WTC11 (cell line): ENCODE measurements at regions not wholly inside any gene's neighbourhood (a gene's known extent, or its start where the extent isn't known, plus 50 kb on each side); places are given as distances from the start of the nearest gene placed in this dataset.

Experiments
- ATAC-seq: fragments of 200-7000 bp; cut with Tn5 transposase; 2 replicates; pipeline ENCODE4 v1.10.0; 2021; ENCODE audit warnings: mild to moderate bottlenecking, moderate library complexity
- CTCF ChIA-PET: fragments of 300-600 bp; sonication (Branson Sonifier 250); formaldehyde crosslinking; loops from one replicate; lab custom pipeline; 2021; ENCODE audit warnings: antibody characterized with exemption; lab: Charles Lee
- POLR2A ChIA-PET: fragments of 350-600 bp; sonication (Branson Sonifier 250); formaldehyde crosslinking; loops from one replicate; lab custom pipeline; 2021; ENCODE audit warnings: antibody characterized with exemption; lab: Charles Lee
- DNase-seq: peaks from one replicate; pipeline ENCODE4 v3.0.0; 2021; ENCODE audit warnings: low spot score
- H3K27ac Mint-ChIP-seq: 2 replicates; pipeline ENCODE4 v1.8.0; 2021; ENCODE audit warnings: mixed read lengths
- H3K27me3 Mint-ChIP-seq: 2 replicates; pipeline ENCODE4 v1.8.0; 2021; ENCODE audit warnings: low read depth, mild to moderate bottlenecking, moderate library complexity, mixed read lengths
- H3K36me3 Mint-ChIP-seq: 2 replicates; pipeline ENCODE4 v1.8.0; 2021; ENCODE audit warnings: mixed read lengths
- H3K4me1 Mint-ChIP-seq: 2 replicates; pipeline ENCODE4 v1.8.0; 2022; ENCODE audit warnings: mixed read lengths
- H3K4me3 Mint-ChIP-seq: 2 replicates; pipeline ENCODE4 v1.8.0; 2021; ENCODE audit warnings: mild to moderate bottlenecking, moderate library complexity, mixed read lengths
- H3K9me3 Mint-ChIP-seq: 2 replicates; pipeline ENCODE4 v1.8.0; 2021; ENCODE audit warnings: mixed read lengths
- CREM ChIP-seq: sonication (generic); formaldehyde crosslinking; IDR thresholded peaks from 2 replicates; pipeline ENCODE4 v1.8.1; 2022; ENCODE audit warnings: mild to moderate bottlenecking, missing genetic modification reagents, moderate library complexity
- ELF4 ChIP-seq: sonication (generic); formaldehyde crosslinking; IDR thresholded peaks from 2 replicates; pipeline ENCODE4 v1.8.1; 2022; ENCODE audit warnings: low read depth, mild to moderate bottlenecking, moderate library complexity, missing genetic modification reagents
- ESRRA ChIP-seq: sonication (generic); formaldehyde crosslinking; IDR thresholded peaks from 2 replicates; pipeline ENCODE4 v1.8.1; 2022; ENCODE audit warnings: mild to moderate bottlenecking, missing genetic modification reagents, borderline replicate concordance
- GTF2I ChIP-seq: fragments of 250-450 bp; sonication (Bioruptor Pico); conservative IDR thresholded peaks from 2 replicates; pipeline ENCODE4 v1.4.0; 2021; ENCODE audit warnings: mild to moderate bottlenecking
- MXD4 ChIP-seq: fragments of 250-450 bp; sonication (Bioruptor Pico); IDR thresholded peaks from 2 replicates; pipeline ENCODE4 v1.8.0; 2021; ENCODE audit warnings: mild to moderate bottlenecking, moderate library complexity, borderline replicate concordance
- NFATC4 ChIP-seq: fragments of 250-450 bp; sonication (Bioruptor Pico); IDR thresholded peaks from 2 replicates; pipeline ENCODE4 v1.9.0; 2021; ENCODE audit warnings: mild to moderate bottlenecking
- PRDM15 ChIP-seq: sonication (generic); formaldehyde crosslinking; IDR thresholded peaks from 2 replicates; pipeline ENCODE4 v1.8.0; 2022; ENCODE audit warnings: missing genetic modification reagents
- SMAD3 ChIP-seq: sonication (generic); formaldehyde crosslinking; IDR thresholded peaks from 2 replicates; pipeline ENCODE4 v1.8.0; 2022; ENCODE audit warnings: missing genetic modification reagents, mild to moderate bottlenecking, borderline replicate concordance
- ZNF138 ChIP-seq: sonication (generic); formaldehyde crosslinking; conservative IDR thresholded peaks from 2 replicates; pipeline ENCODE4 v1.8.1; 2022; ENCODE audit warnings: mild to moderate bottlenecking, moderate library complexity, missing genetic modification reagents
- ZNF263 ChIP-seq: sonication (generic); formaldehyde crosslinking; IDR thresholded peaks from 2 replicates; pipeline ENCODE4 v1.8.1; 2022; ENCODE audit warnings: low read depth, mild to moderate bottlenecking, moderate library complexity, missing genetic modification reagents
- ZNF317 ChIP-seq: sonication (generic); formaldehyde crosslinking; IDR thresholded peaks from 2 replicates; pipeline ENCODE4 v1.8.1; 2023; ENCODE audit warnings: low read depth, mild to moderate bottlenecking, moderate library complexity, missing genetic modification reagents, borderline replicate concordance
- ZNF416 ChIP-seq: fragments of 250-450 bp; sonication (Bioruptor Pico); IDR thresholded peaks from 2 replicates; pipeline ENCODE4 v1.9.0; 2021; ENCODE audit warnings: mild to moderate bottlenecking, inconsistent platforms
- ZNF532 ChIP-seq: fragments of 250-450 bp; sonication (Bioruptor Pico); IDR thresholded peaks from 2 replicates; pipeline ENCODE4 v1.9.0; 2021; ENCODE audit warnings: mild to moderate bottlenecking, borderline replicate concordance
- ZNF671 ChIP-seq: fragments of 250-450 bp; sonication (Bioruptor Pico); IDR thresholded peaks from 2 replicates; pipeline ENCODE4 v1.8.0; 2021; ENCODE audit warnings: mild to moderate bottlenecking
- TF ChIP-seq, protein P1 (sequence below): sonication (generic); formaldehyde crosslinking; IDR thresholded peaks from 2 replicates; pipeline ENCODE4 v1.8.1; 2023; ENCODE audit warnings: mild to moderate bottlenecking, missing genetic modification reagents, moderate library complexity
- TF ChIP-seq, protein P2 (sequence below): fragments of 250-450 bp; sonication (Bioruptor Pico); conservative IDR thresholded peaks from 2 replicates; pipeline ENCODE4 v1.9.0; 2021; ENCODE audit warnings: mild to moderate bottlenecking
- TF ChIP-seq, protein P3 (sequence below): fragments of 250-450 bp; sonication (Bioruptor Pico); IDR thresholded peaks from 2 replicates; pipeline ENCODE4 v1.9.0; 2021; ENCODE audit warnings: moderate library complexity, mild to moderate bottlenecking, inconsistent platforms, borderline replicate concordance
- TF ChIP-seq, protein P4 (sequence below): sonication (generic); formaldehyde crosslinking; conservative IDR thresholded peaks from 2 replicates; pipeline ENCODE4 v1.8.1; 2023; ENCODE audit warnings: mild to moderate bottlenecking, low read depth, missing genetic modification reagents, moderate library complexity
- TF ChIP-seq, protein P5 (sequence below): sonication (generic); formaldehyde crosslinking; IDR thresholded peaks from 2 replicates; pipeline ENCODE4 v1.8.0; 2022; ENCODE audit warnings: mild to moderate bottlenecking, missing genetic modification reagents

DNA sequence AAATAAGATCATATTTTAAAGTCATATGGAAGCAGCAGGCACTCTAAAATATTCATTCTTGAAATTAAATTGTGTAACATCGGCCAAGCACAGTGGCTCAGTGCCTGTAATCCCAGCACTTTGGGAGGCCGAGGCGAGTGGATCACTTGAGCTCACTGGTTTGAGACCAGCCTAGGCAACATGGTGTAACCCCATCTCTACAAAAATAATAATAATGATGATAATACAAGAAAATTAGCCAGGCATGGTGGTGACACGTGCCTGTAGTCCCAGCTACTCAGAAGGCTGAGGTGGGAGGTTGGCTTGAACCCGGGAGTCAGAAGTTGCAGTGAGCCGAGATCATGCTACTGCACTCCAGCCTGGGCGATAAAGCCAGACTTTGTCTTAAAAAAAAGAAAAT lies 77.4 kb downstream of the TRIM29 start (continued):
- TF ChIP-seq PRDM15 (CRISPR knock-in tag) (no peak), ZNF263 (CRISPR knock-in tag) (no peak), ZNF138 (CRISPR knock-in tag) (no peak)
- TF ChIP-seq, protein P1, sequence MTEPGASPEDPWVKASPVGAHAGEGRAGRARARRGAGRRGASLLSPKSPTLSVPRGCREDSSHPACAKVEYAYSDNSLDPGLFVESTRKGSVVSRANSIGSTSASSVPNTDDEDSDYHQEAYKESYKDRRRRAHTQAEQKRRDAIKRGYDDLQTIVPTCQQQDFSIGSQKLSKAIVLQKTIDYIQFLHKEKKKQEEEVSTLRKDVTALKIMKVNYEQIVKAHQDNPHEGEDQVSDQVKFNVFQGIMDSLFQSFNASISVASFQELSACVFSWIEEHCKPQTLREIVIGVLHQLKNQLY (CRISPR knock-in tag): no peak

- POLR2A ChIA-PET: no interaction called here
- CTCF ChIA-PET: interaction anchor here (1.3 to 4.4 kb wide), 7 partner anchors 21 to 330 kb away, joined by 3 to 32 read pairs (median 7); partner anchors contain the start of gene NECTIN1
- Mint-ChIP-seq H3K27ac (peak overlapping the region; percentile 96), H3K4me1 (peaks cover 72% of the 10 kb centered on the region), H3K27me3 (peaks cover 4% of the 10 kb centered on the region), H3K36me3 (no peaks in the 10 kb centered on the region), H3K4me3 (peak overlapping the region; percentile 45; the same call in 1 of the 2 replicates), H3K9me3 (no peaks in the 10 kb centered on the region; the same call in 1 of the 2 replicates)
- no peak for TF ChIP-seq ZNF416
- no peak for TF ChIP-seq ESRRA (CRISPR knock-in tag)
- TF ChIP-seq ZNF317 (CRISPR knock-in tag): no peak
- TF ChIP-seq, protein P2, sequence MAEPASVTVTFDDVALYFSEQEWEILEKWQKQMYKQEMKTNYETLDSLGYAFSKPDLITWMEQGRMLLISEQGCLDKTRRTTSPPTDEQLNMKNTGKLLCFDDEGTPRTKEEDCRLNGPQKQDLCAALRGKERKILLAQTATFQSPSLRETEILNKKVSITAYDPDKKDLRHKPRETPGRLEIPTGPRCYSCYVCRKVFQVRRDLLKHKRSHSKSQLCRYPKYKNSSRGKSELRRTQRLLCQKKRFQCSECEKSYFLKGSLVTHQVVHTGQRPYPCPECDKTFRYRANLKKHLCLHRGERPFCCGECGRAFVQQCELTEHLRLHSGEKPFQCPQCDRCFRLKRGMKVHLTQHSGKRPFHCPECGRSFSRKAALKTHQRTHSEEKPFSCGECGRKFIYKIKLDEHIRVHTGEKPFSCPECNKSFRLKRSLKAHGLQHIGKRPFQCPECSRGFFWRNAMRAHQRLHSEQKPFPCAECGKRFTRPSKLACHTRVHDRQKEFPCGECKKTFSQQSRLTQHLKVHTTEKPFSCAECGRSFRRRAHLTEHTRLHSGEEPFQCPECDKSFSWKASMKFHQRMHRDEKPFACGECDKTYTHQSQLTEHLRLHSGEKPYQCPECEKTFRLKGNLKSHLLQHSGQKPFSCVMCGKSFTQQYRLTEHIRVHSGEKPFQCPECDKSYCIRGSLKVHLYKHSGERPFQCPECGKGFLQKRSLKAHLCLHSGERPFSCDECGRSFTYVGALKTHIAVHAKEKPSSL (CRISPR knock-in tag): no peak
- TF ChIP-seq, protein P3, sequence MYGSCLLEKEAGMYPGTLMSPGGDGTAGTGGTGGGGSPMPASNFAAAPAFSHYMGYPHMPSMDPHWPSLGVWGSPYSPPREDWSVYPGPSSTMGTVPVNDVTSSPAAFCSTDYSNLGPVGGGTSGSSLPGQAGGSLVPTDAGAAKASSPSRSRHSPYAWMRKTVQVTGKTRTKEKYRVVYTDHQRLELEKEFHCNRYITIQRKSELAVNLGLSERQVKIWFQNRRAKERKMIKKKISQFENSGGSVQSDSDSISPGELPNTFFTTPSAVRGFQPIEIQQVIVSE (CRISPR knock-in tag): no peak
- TF ChIP-seq SMAD3 (CRISPR knock-in tag): no peak
- no peak for TF ChIP-seq MXD4 (CRISPR knock-in tag)
- TF ChIP-seq, protein P4, sequence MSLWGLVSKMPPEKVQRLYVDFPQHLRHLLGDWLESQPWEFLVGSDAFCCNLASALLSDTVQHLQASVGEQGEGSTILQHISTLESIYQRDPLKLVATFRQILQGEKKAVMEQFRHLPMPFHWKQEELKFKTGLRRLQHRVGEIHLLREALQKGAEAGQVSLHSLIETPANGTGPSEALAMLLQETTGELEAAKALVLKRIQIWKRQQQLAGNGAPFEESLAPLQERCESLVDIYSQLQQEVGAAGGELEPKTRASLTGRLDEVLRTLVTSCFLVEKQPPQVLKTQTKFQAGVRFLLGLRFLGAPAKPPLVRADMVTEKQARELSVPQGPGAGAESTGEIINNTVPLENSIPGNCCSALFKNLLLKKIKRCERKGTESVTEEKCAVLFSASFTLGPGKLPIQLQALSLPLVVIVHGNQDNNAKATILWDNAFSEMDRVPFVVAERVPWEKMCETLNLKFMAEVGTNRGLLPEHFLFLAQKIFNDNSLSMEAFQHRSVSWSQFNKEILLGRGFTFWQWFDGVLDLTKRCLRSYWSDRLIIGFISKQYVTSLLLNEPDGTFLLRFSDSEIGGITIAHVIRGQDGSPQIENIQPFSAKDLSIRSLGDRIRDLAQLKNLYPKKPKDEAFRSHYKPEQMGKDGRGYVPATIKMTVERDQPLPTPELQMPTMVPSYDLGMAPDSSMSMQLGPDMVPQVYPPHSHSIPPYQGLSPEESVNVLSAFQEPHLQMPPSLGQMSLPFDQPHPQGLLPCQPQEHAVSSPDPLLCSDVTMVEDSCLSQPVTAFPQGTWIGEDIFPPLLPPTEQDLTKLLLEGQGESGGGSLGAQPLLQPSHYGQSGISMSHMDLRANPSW: no peak
- TF ChIP-seq ZNF532: no peak
- TF ChIP-seq NFATC4 (CRISPR knock-in tag): no peak
- TF ChIP-seq ZNF671: no peak
- no peak for TF ChIP-seq CREM
- no peak for TF ChIP-seq GTF2I
- TF ChIP-seq, protein P5, sequence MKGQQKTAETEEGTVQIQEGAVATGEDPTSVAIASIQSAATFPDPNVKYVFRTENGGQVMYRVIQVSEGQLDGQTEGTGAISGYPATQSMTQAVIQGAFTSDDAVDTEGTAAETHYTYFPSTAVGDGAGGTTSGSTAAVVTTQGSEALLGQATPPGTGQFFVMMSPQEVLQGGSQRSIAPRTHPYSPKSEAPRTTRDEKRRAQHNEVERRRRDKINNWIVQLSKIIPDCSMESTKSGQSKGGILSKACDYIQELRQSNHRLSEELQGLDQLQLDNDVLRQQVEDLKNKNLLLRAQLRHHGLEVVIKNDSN (CRISPR knock-in tag): no peak
- TF ChIP-seq ELF4 (CRISPR knock-in tag): no peak
- DNase-seq (no peak), ATAC-seq (no peak)
These were observed 79.0 kb downstream of the TRIM29 start for GRCh38 chr11:120058931-120059330.
